ENCODE measurements at regions not wholly inside any gene's neighbourhood (a gene's known extent, or its start where the extent isn't known, plus 50 kb on each side); places are given as distances from the start of the nearest gene placed in this dataset.

- Histone ChIP-seq H3K9me3 (ENCODE audit: control insufficient read depth, low read depth, low read length) (no peaks in the 10 kb centered on the region), H3K4me1 (ENCODE audit: insufficient read depth, low read length) (no peaks in the 10 kb centered on the region), H2AFZ (ENCODE audit: low read length) (no peak overlapping the region), H3K23ac (ENCODE audit: insufficient read length, low read depth, low read length) (no peak overlapping the region), H2BK120ac (ENCODE audit: low read depth, low read length, poor library complexity, severe bottlenecking) (no peak overlapping the region), H2BK15ac (ENCODE audit: low read depth, low read length) (no peak overlapping the region), H3K27ac (ENCODE audit: insufficient read length, low read depth, low read length) (no peak overlapping the region), H3K4me2 (ENCODE audit: insufficient read depth, insufficient read length, low read length) (no peak overlapping the region), H3K14ac (ENCODE audit: insufficient read depth, low read length) (no peak overlapping the region), H3T11ph (ENCODE audit: low read length) (no peak overlapping the region), H3K18ac (ENCODE audit: insufficient read length, low read depth, low read length) (no peak overlapping the region), H3K9ac (ENCODE audit: extremely low read depth, insufficient read length, low read length) (no peak overlapping the region), H4K91ac (ENCODE audit: insufficient read length, low read depth, low read length) (no peak overlapping the region), H3K4ac (ENCODE audit: low read depth, low read length) (no peak overlapping the region), H3K27me3 (ENCODE audit: insufficient read depth, low read length) (no peaks in the 10 kb centered on the region), H3K23me2 (ENCODE audit: insufficient read length, low read depth, low read length, poor library complexity, severe bottlenecking) (no peaks in the 10 kb centered on the region), H2BK12ac (ENCODE audit: insufficient read length, low read depth, low read length) (no peak overlapping the region), H2AK5ac (ENCODE audit: insufficient read length, low read length) (no peak overlapping the region), H4K8ac (replicated peaks; ENCODE audit: insufficient read length, low read depth, low read length) (no peak overlapping the region), H2BK5ac (ENCODE audit: insufficient read length, low read length) (no peak overlapping the region), H3K56ac (ENCODE audit: insufficient read length, low read depth, low read length) (no peak overlapping the region), H4K5ac (ENCODE audit: insufficient read length, low read depth, low read length) (no peak overlapping the region), H3K79me1 (ENCODE audit: insufficient read depth, low read depth, low read length, poor library complexity, severe bottlenecking) (no peaks in the 10 kb centered on the region), H2BK20ac (ENCODE audit: low read depth, low read length, poor library complexity, severe bottlenecking) (no peak overlapping the region), H4K20me1 (ENCODE audit: control insufficient read depth, insufficient read depth, insufficient read length) (no peaks in the 10 kb centered on the region), H3K79me2 (ENCODE audit: insufficient read depth, low read length) (no peaks in the 10 kb centered on the region)
- TF ChIP-seq, protein P1, sequence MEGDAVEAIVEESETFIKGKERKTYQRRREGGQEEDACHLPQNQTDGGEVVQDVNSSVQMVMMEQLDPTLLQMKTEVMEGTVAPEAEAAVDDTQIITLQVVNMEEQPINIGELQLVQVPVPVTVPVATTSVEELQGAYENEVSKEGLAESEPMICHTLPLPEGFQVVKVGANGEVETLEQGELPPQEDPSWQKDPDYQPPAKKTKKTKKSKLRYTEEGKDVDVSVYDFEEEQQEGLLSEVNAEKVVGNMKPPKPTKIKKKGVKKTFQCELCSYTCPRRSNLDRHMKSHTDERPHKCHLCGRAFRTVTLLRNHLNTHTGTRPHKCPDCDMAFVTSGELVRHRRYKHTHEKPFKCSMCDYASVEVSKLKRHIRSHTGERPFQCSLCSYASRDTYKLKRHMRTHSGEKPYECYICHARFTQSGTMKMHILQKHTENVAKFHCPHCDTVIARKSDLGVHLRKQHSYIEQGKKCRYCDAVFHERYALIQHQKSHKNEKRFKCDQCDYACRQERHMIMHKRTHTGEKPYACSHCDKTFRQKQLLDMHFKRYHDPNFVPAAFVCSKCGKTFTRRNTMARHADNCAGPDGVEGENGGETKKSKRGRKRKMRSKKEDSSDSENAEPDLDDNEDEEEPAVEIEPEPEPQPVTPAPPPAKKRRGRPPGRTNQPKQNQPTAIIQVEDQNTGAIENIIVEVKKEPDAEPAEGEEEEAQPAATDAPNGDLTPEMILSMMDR (conservative IDR thresholded peaks at IDR 0.05) = no peak
- Mint-ChIP-seq H3K9me3 (no peaks in the 10 kb centered on the region; a peak in 1 of 5 replicates), H3K36me3 (ENCODE audit: insufficient read depth in 1 of 3, low read depth in 3 of 3) (no peaks in the 10 kb centered on the region), H3K4me3 (no peak overlapping the region), H3K27ac (no peak overlapping the region), H3K27me3 (ENCODE audit: low read depth) (no peaks in the 10 kb centered on the region), H3K4me1 (peaks cover 5 to 6% of the 10 kb centered on the region in 2 experiments)
- WGBS (ENCODE audit: extremely low coverage, insufficient read length, low lambda C conversion rate) = no CpG with 5 or more reads among the region's 1 CpG
- DNase-seq = no peak
Measured at GRCh38 chr4:104206784-104207183, 287.9 kb downstream of the CXXC4 start.

All from H9 (cell line).